Calu3 (cell line): ENCODE measurements at regions not wholly inside any gene's neighbourhood (a gene's known extent, or its start where the extent isn't known, plus 50 kb on each side); places are given as distances from the start of the nearest gene placed in this dataset.

Experiments
- BruUV-seq: library from RNA; stranded (reverse); fragments of 400-500 nt; replicated peaks from 2 replicates; lab custom pipeline; 2021; lab: Mats Ljungman, UMichigan
- CTCF ChIA-PET: fragments of 300-600 bp; sonication (Branson Sonifier 250); formaldehyde crosslinking; loops from one replicate; lab custom pipeline; 2022; ENCODE audit warnings: antibody characterized with exemption; lab: Charles Lee
- DNase-seq: peaks from one replicate; pipeline ENCODE4 v3.0.0; 2022
- H3K27ac Mint-ChIP-seq: one replicate; pipeline ENCODE4 v1.8.0; 2022; ENCODE audit warnings: mixed read lengths; ENCODE audit not compliant: unreplicated experiment
- H3K27me3 Mint-ChIP-seq: one replicate; pipeline ENCODE4 v1.8.0; 2022; ENCODE audit warnings: mixed read lengths; ENCODE audit not compliant: unreplicated experiment
- H3K36me3 Mint-ChIP-seq: one replicate; pipeline ENCODE4 v1.8.0; 2022; ENCODE audit warnings: mild to moderate bottlenecking, moderate library complexity, mixed read lengths; ENCODE audit not compliant: insufficient read depth, unreplicated experiment
- H3K4me1 Mint-ChIP-seq: one replicate; pipeline ENCODE4 v1.8.0; 2022; ENCODE audit warnings: mild to moderate bottlenecking, low read depth, mixed read lengths; ENCODE audit not compliant: unreplicated experiment
- H3K4me3 Mint-ChIP-seq: one replicate; pipeline ENCODE4 v1.8.0; 2022; ENCODE audit warnings: mild to moderate bottlenecking, low read depth, moderate library complexity, mixed read lengths; ENCODE audit not compliant: unreplicated experiment
- H3K9me3 Mint-ChIP-seq: one replicate; pipeline ENCODE4 v1.8.0; 2022; ENCODE audit warnings: low read depth, mixed read lengths; ENCODE audit not compliant: unreplicated experiment
- CTCF ChIP-seq: fragments of 200-600 bp; IDR thresholded peaks from one replicate; pipeline ENCODE4 v1.8.0; 2022; ENCODE audit warnings: antibody characterized with exemption; ENCODE audit not compliant: unreplicated experiment
- intact Hi-C: fragments of 100-400 bp; cut with micrococcal nuclease; formaldehyde crosslinking; loops from one replicate; pipeline ENCODE4 v1.10.0; 2022; ENCODE audit not compliant: unreplicated experiment

- CTCF ChIA-PET: no interaction called here
- Mint-ChIP-seq H3K36me3 (no peaks in the 10 kb centered on the region), H3K4me3 (no peak overlapping the region), H3K9me3 (no peaks in the 10 kb centered on the region), H3K27me3 (no peaks in the 10 kb centered on the region), H3K27ac (no peak overlapping the region), H3K4me1 (no peaks in the 10 kb centered on the region)
- no TSS peak for BruUV-seq
- intact Hi-C loops: no loop called here
- TF ChIP-seq CTCF: no peak
- no peak for DNase-seq
Measured at GRCh38 chr2:156134887-156135286, 197.6 kb downstream of the NR4A2 start.

- no peak overlapping the region for H3K27ac Mint-ChIP-seq
- CTCF ChIA-PET: no interaction called here
- no peak overlapping the region for H3K4me3 Mint-ChIP-seq
- H3K36me3 Mint-ChIP-seq: no peaks in the 10 kb centered on the region
- intact Hi-C loops: no loop called here
- no peaks in the 10 kb centered on the region for H3K4me1 Mint-ChIP-seq
- no peak for TF ChIP-seq CTCF
- H3K9me3 Mint-ChIP-seq: no peaks in the 10 kb centered on the region
- no TSS peak for BruUV-seq
- DNase-seq: no peak
- no peaks in the 10 kb centered on the region for H3K27me3 Mint-ChIP-seq
Measured at GRCh38 chr2:156132941-156133340, 199.6 kb downstream of the NR4A2 start.

- DNase-seq: no peak
- H3K27ac Mint-ChIP-seq: no peak overlapping the region
- no peak overlapping the region for H3K4me3 Mint-ChIP-seq
- no peaks in the 10 kb centered on the region for H3K4me1 Mint-ChIP-seq
- CTCF ChIA-PET: no interaction called here
- intact Hi-C loops: no loop called here
- TF ChIP-seq CTCF: no peak
- H3K27me3 Mint-ChIP-seq: no peaks in the 10 kb centered on the region
- no peaks in the 10 kb centered on the region for H3K36me3 Mint-ChIP-seq
- no TSS peak for BruUV-seq
- H3K9me3 Mint-ChIP-seq: no peaks in the 10 kb centered on the region
Measured at GRCh38 chr2:156132130-156132529, 200.4 kb downstream of the NR4A2 start.

- Mint-ChIP-seq H3K27me3 (no peaks in the 10 kb centered on the region), H3K4me3 (no peak overlapping the region), H3K36me3 (no peaks in the 10 kb centered on the region), H3K4me1 (no peaks in the 10 kb centered on the region), H3K27ac (no peak overlapping the region), H3K9me3 (no peaks in the 10 kb centered on the region)
- no TSS peak for BruUV-seq
- CTCF ChIA-PET: no interaction called here
- DNase-seq: no peak
- intact Hi-C loops: no loop called here
- no peak for TF ChIP-seq CTCF
Measured at GRCh38 chr2:156129227-156129626, 203.3 kb downstream of the NR4A2 start.
